ENCODE measurements at regions not wholly inside any gene's neighbourhood (a gene's known extent, or its start where the extent isn't known, plus 50 kb on each side); places are given as distances from the start of the nearest gene placed in this dataset.
A peak's percentile ranks its signal among the peaks of the same experiment; 100 is the strongest.

GRCh38 chr13:53749306-53749705 lies 720.7 kb downstream of the OLFM4 start:
- WGBS, 2 experiments (ENCODE audit: insufficient coverage in 1 of 2, insufficient read length in 1 of 2) = 82% methylated on average over 3 of the region's 3 CpGs; no CpG with 5 or more reads in 1 of the 2 experiments
- Histone ChIP-seq H3K9ac (ENCODE audit: extremely low read depth, low read length, poor library complexity, severe bottlenecking) (no peak overlapping the region), H3K9me3 (ENCODE audit: control insufficient read depth, low read length) (no peaks in the 10 kb centered on the region), H3K36me3 (ENCODE audit: control insufficient read depth, insufficient read depth, low read length) (no peaks in the 10 kb centered on the region), H3K27me3 (ENCODE audit: control insufficient read depth, insufficient read depth, low read length, poor library complexity, severe bottlenecking) (no peaks in the 10 kb centered on the region), H3K4me1 (ENCODE audit: control insufficient read depth, insufficient read depth, low read length) (no peaks in the 10 kb centered on the region), H3K4me3 (ENCODE audit: low read length) (no peak overlapping the region), H3K27ac (ENCODE audit: low read depth, low read length) (no peak overlapping the region)
- Mint-ChIP-seq H3K4me3 (no peak overlapping the region), H3K27me3 (ENCODE audit: insufficient read depth) (no peaks in the 10 kb centered on the region), H3K36me3 (ENCODE audit: low read depth) (no peaks in the 10 kb centered on the region), H3K4me1 (no peaks in the 10 kb centered on the region), H3K9me3 (no peaks in the 10 kb centered on the region), H3K27ac (no peak overlapping the region)
- no peak for DNase-seq
- TF ChIP-seq CTCF (conservative IDR thresholded peaks at IDR 0.05) = no peak

GRCh38 chr13:53759016-53759415 lies 730.4 kb downstream of the OLFM4 start:
- H3K4me1 Mint-ChIP-seq = no peaks in the 10 kb centered on the region
- DNase-seq = no peak
- H3K36me3 Mint-ChIP-seq (ENCODE audit: low read depth) = no peaks in the 10 kb centered on the region
- Histone ChIP-seq H3K4me1 (ENCODE audit: control insufficient read depth, insufficient read depth, low read length) (no peaks in the 10 kb centered on the region), H3K27ac (ENCODE audit: low read depth, low read length) (no peak overlapping the region), H3K9me3 (ENCODE audit: control insufficient read depth, low read length) (no peaks in the 10 kb centered on the region), H3K36me3 (ENCODE audit: control insufficient read depth, insufficient read depth, low read length) (no peaks in the 10 kb centered on the region), H3K9ac (ENCODE audit: extremely low read depth, low read length, poor library complexity, severe bottlenecking) (no peak overlapping the region), H3K4me3 (ENCODE audit: low read length) (no peak overlapping the region), H3K27me3 (ENCODE audit: control insufficient read depth, insufficient read depth, low read length, poor library complexity, severe bottlenecking) (no peaks in the 10 kb centered on the region)
- no peak overlapping the region for H3K4me3 Mint-ChIP-seq
- no peaks in the 10 kb centered on the region for H3K9me3 Mint-ChIP-seq
- H3K27me3 Mint-ChIP-seq (ENCODE audit: insufficient read depth) = peaks cover 11% of the 10 kb centered on the region
- H3K27ac Mint-ChIP-seq = no peak overlapping the region
- TF ChIP-seq CTCF (conservative IDR thresholded peaks at IDR 0.05) = no peak
- WGBS, 2 experiments (ENCODE audit: insufficient coverage in 1 of 2, insufficient read length in 1 of 2) = 74 to 83% methylated on average over 1 to 2 of the region's 2 CpGs

- H3K9ac ChIP-seq (ENCODE audit: extremely low read depth, low read length, poor library complexity, severe bottlenecking) = no peak overlapping the region
- H3K4me1 ChIP-seq (ENCODE audit: control insufficient read depth, insufficient read depth, low read length) = no peaks in the 10 kb centered on the region
- H3K9me3 ChIP-seq (ENCODE audit: control insufficient read depth, low read length) = no peaks in the 10 kb centered on the region
- peaks cover 85% of the 10 kb centered on the region for H3K27me3 Mint-ChIP-seq (ENCODE audit: insufficient read depth)
- TF ChIP-seq CTCF (conservative IDR thresholded peaks at IDR 0.05) = peak; percentile 70
- H3K4me3 Mint-ChIP-seq = no peak overlapping the region
- H3K27ac Mint-ChIP-seq = no peak overlapping the region
- 100% methylated on average over 1 of the region's 1 CpG; no CpG with 5 or more reads in 1 of the 2 experiments for WGBS, 2 experiments (ENCODE audit: insufficient coverage in 1 of 2, insufficient read length in 1 of 2)
- H3K4me3 ChIP-seq (ENCODE audit: low read length) = no peak overlapping the region
- peaks cover 94% of the 10 kb centered on the region for H3K27me3 ChIP-seq (ENCODE audit: control insufficient read depth, insufficient read depth, low read length, poor library complexity, severe bottlenecking)
- H3K27ac ChIP-seq (ENCODE audit: low read depth, low read length) = no peak overlapping the region
- H3K36me3 ChIP-seq (ENCODE audit: control insufficient read depth, insufficient read depth, low read length) = no peaks in the 10 kb centered on the region
- H3K9me3 Mint-ChIP-seq = peaks cover 4% of the 10 kb centered on the region
- DNase-seq = no peak
- H3K36me3 Mint-ChIP-seq (ENCODE audit: low read depth) = no peaks in the 10 kb centered on the region
- H3K4me1 Mint-ChIP-seq = peaks cover 5% of the 10 kb centered on the region
Observed at GRCh38 chr13:53775807-53776206, 747.2 kb downstream of the OLFM4 start.
